GM12878 (cell line): ENCODE measurements at regions not wholly inside any gene's neighbourhood (a gene's known extent, or its start where the extent isn't known, plus 50 kb on each side); places are given as distances from the start of the nearest gene placed in this dataset.

Experiments used
- EZH2 ChIP-seq: IDR thresholded peaks from 2 replicates; pipeline ENCODE4 v1.6.1; 2012; ENCODE audit warnings: low read depth, mild to moderate bottlenecking, control low read depth, inconsistent platforms, low read length, borderline replicate concordance; ENCODE audit not compliant: control insufficient read depth
- HDAC6 ChIP-seq: fragments of 200-600 bp; sonication (generic); IDR thresholded peaks from one replicate; pipeline ENCODE4 v1.8.0; 2017; ENCODE audit warnings: antibody characterized with exemption; ENCODE audit not compliant: unreplicated experiment
- TF ChIP-seq, protein P1 (sequence below): IDR thresholded peaks from 2 replicates; pipeline ENCODE4 v1.6.1; 2011; ENCODE audit warnings: low read depth, mild to moderate bottlenecking, low read length, moderate library complexity, borderline replicate concordance; ENCODE audit errors: extremely low read depth
- TF ChIP-seq, protein P2 (sequence below): fragments of 450-650 bp; IDR thresholded peaks from 2 replicates; pipeline ENCODE4 v1.6.1; 2017; ENCODE audit warnings: borderline replicate concordance
- TF ChIP-seq, protein P3 (sequence below): IDR thresholded peaks from 2 replicates; pipeline ENCODE4 v1.6.1; 2012; ENCODE audit warnings: low read depth, low read length, improper control_type of control experiment
- TF ChIP-seq, protein P4 (sequence below): fragments of 450-650 bp; IDR thresholded peaks from 2 replicates; pipeline ENCODE4 v1.6.1; 2016; ENCODE audit warnings: mild to moderate bottlenecking, moderate library complexity, borderline replicate concordance
- TF ChIP-seq, protein P5 (sequence below), 3 experiments: IDR thresholded peaks in 2 of 3; conservative IDR thresholded peaks in 1 of 3; 2 replicates each; pipeline ENCODE4 v1.5.1; 2011; ENCODE audit warnings: low read depth in 3 of 3, low read length in 3 of 3, mild to moderate bottlenecking in 3 of 3, control low read depth in 2 of 3, moderate library complexity in 2 of 3, inconsistent platforms in 1 of 3, mixed read lengths in 1 of 3; ENCODE audit not compliant: control insufficient read depth in 2 of 3, insufficient read depth in 1 of 3; ENCODE audit errors: extremely low read depth in 1 of 3

DNA sequence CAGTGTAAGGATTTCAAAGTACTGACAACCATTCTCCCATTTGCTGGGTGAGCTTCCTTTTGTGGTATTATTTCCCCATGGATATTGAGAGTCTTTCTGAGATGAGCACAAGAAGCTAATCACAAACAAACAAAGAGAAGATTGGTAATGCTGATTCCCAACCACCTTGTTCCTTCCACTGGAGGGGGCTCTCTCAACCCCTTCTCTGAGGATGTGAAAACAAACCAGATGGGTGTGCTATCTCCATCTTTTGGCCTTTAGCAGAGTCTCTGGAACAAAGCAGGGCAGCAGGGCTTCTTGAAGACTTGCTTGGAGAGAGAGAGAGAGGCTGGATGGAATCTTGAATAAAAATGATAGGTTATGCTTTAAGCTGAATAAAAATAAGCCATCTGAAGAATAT, 576.7 kb upstream of the ZNF462 start:
- TF ChIP-seq HDAC6 (no peak), EZH2 (no peak)
- TF ChIP-seq, protein P1, sequence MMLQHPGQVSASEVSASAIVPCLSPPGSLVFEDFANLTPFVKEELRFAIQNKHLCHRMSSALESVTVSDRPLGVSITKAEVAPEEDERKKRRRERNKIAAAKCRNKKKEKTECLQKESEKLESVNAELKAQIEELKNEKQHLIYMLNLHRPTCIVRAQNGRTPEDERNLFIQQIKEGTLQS: no peak
- TF ChIP-seq, protein P2, sequence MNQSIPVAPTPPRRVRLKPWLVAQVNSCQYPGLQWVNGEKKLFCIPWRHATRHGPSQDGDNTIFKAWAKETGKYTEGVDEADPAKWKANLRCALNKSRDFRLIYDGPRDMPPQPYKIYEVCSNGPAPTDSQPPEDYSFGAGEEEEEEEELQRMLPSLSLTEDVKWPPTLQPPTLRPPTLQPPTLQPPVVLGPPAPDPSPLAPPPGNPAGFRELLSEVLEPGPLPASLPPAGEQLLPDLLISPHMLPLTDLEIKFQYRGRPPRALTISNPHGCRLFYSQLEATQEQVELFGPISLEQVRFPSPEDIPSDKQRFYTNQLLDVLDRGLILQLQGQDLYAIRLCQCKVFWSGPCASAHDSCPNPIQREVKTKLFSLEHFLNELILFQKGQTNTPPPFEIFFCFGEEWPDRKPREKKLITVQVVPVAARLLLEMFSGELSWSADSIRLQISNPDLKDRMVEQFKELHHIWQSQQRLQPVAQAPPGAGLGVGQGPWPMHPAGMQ: no peak
- TF ChIP-seq, protein P3, sequence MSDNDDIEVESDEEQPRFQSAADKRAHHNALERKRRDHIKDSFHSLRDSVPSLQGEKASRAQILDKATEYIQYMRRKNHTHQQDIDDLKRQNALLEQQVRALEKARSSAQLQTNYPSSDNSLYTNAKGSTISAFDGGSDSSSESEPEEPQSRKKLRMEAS: no peak
- TF ChIP-seq, protein P4, sequence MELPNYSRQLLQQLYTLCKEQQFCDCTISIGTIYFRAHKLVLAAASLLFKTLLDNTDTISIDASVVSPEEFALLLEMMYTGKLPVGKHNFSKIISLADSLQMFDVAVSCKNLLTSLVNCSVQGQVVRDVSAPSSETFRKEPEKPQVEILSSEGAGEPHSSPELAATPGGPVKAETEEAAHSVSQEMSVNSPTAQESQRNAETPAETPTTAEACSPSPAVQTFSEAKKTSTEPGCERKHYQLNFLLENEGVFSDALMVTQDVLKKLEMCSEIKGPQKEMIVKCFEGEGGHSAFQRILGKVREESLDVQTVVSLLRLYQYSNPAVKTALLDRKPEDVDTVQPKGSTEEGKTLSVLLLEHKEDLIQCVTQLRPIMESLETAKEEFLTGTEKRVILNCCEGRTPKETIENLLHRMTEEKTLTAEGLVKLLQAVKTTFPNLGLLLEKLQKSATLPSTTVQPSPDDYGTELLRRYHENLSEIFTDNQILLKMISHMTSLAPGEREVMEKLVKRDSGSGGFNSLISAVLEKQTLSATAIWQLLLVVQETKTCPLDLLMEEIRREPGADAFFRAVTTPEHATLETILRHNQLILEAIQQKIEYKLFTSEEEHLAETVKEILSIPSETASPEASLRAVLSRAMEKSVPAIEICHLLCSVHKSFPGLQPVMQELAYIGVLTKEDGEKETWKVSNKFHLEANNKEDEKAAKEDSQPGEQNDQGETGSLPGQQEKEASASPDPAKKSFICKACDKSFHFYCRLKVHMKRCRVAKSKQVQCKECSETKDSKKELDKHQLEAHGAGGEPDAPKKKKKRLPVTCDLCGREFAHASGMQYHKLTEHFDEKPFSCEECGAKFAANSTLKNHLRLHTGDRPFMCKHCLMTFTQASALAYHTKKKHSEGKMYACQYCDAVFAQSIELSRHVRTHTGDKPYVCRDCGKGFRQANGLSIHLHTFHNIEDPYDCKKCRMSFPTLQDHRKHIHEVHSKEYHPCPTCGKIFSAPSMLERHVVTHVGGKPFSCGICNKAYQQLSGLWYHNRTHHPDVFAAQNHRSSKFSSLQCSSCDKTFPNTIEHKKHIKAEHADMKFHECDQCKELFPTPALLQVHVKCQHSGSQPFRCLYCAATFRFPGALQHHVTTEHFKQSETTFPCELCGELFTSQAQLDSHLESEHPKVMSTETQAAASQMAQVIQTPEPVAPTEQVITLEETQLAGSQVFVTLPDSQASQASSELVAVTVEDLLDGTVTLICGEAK: no peak
- TF ChIP-seq, protein P5, sequence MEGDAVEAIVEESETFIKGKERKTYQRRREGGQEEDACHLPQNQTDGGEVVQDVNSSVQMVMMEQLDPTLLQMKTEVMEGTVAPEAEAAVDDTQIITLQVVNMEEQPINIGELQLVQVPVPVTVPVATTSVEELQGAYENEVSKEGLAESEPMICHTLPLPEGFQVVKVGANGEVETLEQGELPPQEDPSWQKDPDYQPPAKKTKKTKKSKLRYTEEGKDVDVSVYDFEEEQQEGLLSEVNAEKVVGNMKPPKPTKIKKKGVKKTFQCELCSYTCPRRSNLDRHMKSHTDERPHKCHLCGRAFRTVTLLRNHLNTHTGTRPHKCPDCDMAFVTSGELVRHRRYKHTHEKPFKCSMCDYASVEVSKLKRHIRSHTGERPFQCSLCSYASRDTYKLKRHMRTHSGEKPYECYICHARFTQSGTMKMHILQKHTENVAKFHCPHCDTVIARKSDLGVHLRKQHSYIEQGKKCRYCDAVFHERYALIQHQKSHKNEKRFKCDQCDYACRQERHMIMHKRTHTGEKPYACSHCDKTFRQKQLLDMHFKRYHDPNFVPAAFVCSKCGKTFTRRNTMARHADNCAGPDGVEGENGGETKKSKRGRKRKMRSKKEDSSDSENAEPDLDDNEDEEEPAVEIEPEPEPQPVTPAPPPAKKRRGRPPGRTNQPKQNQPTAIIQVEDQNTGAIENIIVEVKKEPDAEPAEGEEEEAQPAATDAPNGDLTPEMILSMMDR (IDR thresholded peaks at IDR 0.05 in 2 of 3, conservative IDR thresholded peaks at IDR 0.05 in 1 of 3; ENCODE audit: control insufficient read depth in 2 of 3, extremely low read depth in 1 of 3, insufficient read depth in 1 of 3, low read depth in 3 of 3, low read length in 3 of 3): peak in 2 of 3 experiments; percentile 41 to 45; a peak in 4 of 6 replicates
